CD4-positive, alpha-beta T cell (primary cell): ENCODE measurements at regions not wholly inside any gene's neighbourhood (a gene's known extent, or its start where the extent isn't known, plus 50 kb on each side); places are given as distances from the start of the nearest gene placed in this dataset.

ENCODE experiments used
- ATAC-seq: fragments of 200-7000 bp; cut with Tn5 transposase; one replicate; pipeline ENCODE4 v1.10.0; 2022; ENCODE audit warnings: mild to moderate bottlenecking; ENCODE audit not compliant: poor library complexity
- CTCF ChIA-PET: fragments of 350-600 bp; sonication (Branson Sonifier 250); formaldehyde crosslinking; loops from one replicate; lab custom pipeline; 2021; ENCODE audit warnings: antibody characterized with exemption, inconsistent platforms; lab: Charles Lee
- POLR2A ChIA-PET: fragments of 350-600 bp; sonication (Branson Sonifier 250); formaldehyde crosslinking; loops from one replicate; lab custom pipeline; 2021; ENCODE audit warnings: antibody characterized with exemption, inconsistent platforms; lab: Charles Lee
- DNase-seq, 14 experiments: peaks; one replicate each; pipeline ENCODE4 v3.0.0-alpha.2; 2013 to 2020; ENCODE audit warnings: mixed read lengths in 2 of 14
- H3K27ac ChIP-seq, 2 donors: one replicate each; pipeline versions ENCODE4 v1.5.1 to v1.7.0; 2013; ENCODE audit warnings: low read length in 2 of 2, low read depth in 1 of 2, mild to moderate bottlenecking in 1 of 2
- H3K27me3 ChIP-seq, 2 experiments: 1 replicate in 1 of 2; 2 replicates in 1 of 2; pipeline versions ENCODE4 v1.6.1 to v1.7.0; 2013; ENCODE audit warnings: low read length in 2 of 2, control low read depth in 1 of 2, mild to moderate bottlenecking in 1 of 2, moderate library complexity in 1 of 2; ENCODE audit not compliant: insufficient read depth in 2 of 2, control insufficient read depth in 1 of 2
- H3K36me3 ChIP-seq: one replicate; pipeline ENCODE4 v1.6.1; 2013; ENCODE audit warnings: low read length, control low read depth; ENCODE audit not compliant: insufficient read depth
- H3K4me1 ChIP-seq: one replicate; pipeline ENCODE4 v1.6.1; 2013; ENCODE audit warnings: low read length, control low read depth; ENCODE audit not compliant: insufficient read depth
- H3K4me3 ChIP-seq: one replicate; pipeline ENCODE4 v1.5.1; 2013; ENCODE audit warnings: mild to moderate bottlenecking, low read length, moderate library complexity
- H3K9me3 ChIP-seq, 2 experiments: 1 replicate in 1 of 2; 2 replicates in 1 of 2; pipeline versions ENCODE4 v1.6.1 to v1.7.0; 2013; ENCODE audit warnings: low read length in 2 of 2, mild to moderate bottlenecking in 2 of 2, control low read depth in 1 of 2, moderate library complexity in 1 of 2; ENCODE audit not compliant: control insufficient read depth in 1 of 2, insufficient read depth in 1 of 2
- H3K27ac Mint-ChIP-seq: one replicate; pipeline ENCODE4 v1.8.0; 2020; ENCODE audit warnings: mixed read lengths
- H3K27me3 Mint-ChIP-seq: one replicate; pipeline ENCODE4 v1.8.0; 2021; ENCODE audit warnings: mixed read lengths
- H3K36me3 Mint-ChIP-seq: one replicate; pipeline ENCODE4 v1.8.0; 2021; ENCODE audit warnings: low read depth, mixed read lengths
- H3K4me1 Mint-ChIP-seq: one replicate; pipeline ENCODE4 v1.8.0; 2021; ENCODE audit warnings: low read depth, mixed read lengths
- H3K4me3 Mint-ChIP-seq: one replicate; pipeline ENCODE4 v1.8.0; 2020; ENCODE audit warnings: mild to moderate bottlenecking, mixed read lengths
- H3K9me3 Mint-ChIP-seq: one replicate; pipeline ENCODE4 v1.8.0; 2020; ENCODE audit warnings: mixed read lengths
- intact Hi-C, 2 experiments: fragments of 100-400 bp; cut with DNase I in 1 of 2; cut with micrococcal nuclease in 1 of 2; formaldehyde crosslinking; loops; one replicate each; pipeline versions ENCODE4 v1.15.1 to v1.9.0; 2023 to 2025; cut with DNase I, micrococcal nuclease
- TF ChIP-seq, protein P1 (sequence below): fragments of 200-600 bp; IDR thresholded peaks from one replicate; pipeline ENCODE4 v1.8.0; 2022; ENCODE audit warnings: antibody characterized with exemption, mild to moderate bottlenecking

DNA sequence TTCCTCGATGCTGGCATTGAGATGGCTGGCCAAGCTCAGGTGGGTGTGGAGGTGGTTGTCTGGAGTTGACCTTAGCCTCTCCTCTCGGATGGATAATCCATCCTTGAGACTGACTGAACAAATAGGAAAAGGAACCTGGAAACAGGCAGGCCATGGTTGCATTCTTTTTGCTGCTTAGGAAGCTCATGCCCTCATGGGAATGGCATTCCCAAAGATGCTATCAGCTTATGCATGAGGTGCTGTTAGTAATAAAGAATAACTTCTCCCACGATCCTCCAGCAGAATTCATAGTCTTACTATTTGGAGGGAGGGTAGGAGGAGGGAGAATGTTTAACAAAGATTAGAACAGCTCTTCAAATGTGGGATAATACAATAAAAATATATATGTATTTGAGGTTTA is 303.0 kb upstream of the TPM1 start:
- POLR2A ChIA-PET: no interaction called here

DNA sequence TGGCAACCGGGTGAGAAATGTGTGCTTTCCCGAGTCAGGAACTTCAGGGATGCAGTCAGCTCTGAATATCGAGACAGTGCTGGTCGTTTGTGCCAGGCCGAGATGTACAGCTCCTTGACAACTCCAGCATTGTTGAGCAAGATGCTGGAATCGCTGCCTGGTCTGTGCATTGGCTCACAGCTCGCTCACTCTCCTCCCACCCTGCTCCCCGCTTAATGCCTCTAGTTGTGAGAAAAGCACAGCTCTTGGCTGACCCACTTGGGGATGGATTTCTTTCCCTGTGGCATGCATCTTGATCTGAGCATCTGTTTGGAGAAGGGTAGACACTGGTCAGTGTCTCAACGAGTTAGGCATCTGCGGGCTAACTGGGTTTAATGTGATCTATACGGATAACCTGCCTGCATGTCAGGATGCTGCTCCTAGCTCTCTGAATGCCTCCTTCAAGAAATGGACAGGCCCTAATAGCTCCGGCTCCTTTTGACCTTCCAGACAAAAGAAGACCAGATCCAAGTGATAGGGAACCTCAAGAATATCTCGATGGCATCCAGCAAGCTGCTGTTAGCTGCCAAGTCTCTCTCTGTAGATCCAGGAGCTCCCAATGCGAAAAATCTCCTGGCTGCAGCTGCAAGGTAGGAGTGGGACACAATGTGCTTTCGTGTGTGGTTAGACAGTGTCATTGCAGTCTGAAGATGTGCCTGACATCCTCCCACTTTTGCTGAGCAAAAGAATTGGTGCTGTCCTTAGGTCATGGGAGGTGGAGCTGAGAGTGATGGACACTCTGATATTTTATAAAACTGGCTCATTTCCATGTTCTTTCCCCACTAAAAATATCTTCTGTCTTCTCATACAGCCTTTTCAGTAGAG is 302.2 kb upstream of the TPM1 start:
- TF ChIP-seq, protein P1, sequence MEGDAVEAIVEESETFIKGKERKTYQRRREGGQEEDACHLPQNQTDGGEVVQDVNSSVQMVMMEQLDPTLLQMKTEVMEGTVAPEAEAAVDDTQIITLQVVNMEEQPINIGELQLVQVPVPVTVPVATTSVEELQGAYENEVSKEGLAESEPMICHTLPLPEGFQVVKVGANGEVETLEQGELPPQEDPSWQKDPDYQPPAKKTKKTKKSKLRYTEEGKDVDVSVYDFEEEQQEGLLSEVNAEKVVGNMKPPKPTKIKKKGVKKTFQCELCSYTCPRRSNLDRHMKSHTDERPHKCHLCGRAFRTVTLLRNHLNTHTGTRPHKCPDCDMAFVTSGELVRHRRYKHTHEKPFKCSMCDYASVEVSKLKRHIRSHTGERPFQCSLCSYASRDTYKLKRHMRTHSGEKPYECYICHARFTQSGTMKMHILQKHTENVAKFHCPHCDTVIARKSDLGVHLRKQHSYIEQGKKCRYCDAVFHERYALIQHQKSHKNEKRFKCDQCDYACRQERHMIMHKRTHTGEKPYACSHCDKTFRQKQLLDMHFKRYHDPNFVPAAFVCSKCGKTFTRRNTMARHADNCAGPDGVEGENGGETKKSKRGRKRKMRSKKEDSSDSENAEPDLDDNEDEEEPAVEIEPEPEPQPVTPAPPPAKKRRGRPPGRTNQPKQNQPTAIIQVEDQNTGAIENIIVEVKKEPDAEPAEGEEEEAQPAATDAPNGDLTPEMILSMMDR: no peak
- Histone ChIP-seq H3K36me3 (no peaks in the 10 kb centered on the region), H3K4me1 (peaks cover 4% of the 10 kb centered on the region), H3K27ac (no peak overlapping the region), H3K27me3 (no peaks in the 10 kb centered on the region), H3K9me3 (no peaks in the 10 kb centered on the region), H3K4me3 (no peak overlapping the region)
- no peaks in the 10 kb centered on the region for H3K36me3 Mint-ChIP-seq
- peaks cover 5% of the 10 kb centered on the region for H3K27me3 Mint-ChIP-seq
- CTCF ChIA-PET: no interaction called here
- H3K27ac Mint-ChIP-seq: no peak overlapping the region
- H3K9me3 Mint-ChIP-seq: no peaks in the 10 kb centered on the region
- ATAC-seq (no peak), DNase-seq (no peak)
- POLR2A ChIA-PET: no interaction called here
- H3K4me3 Mint-ChIP-seq: no peak overlapping the region
- intact Hi-C loops: no loop called here
- no peaks in the 10 kb centered on the region for H3K4me1 Mint-ChIP-seq

More for the DNA sequence above, 303.0 kb upstream of the TPM1 start:
- H3K9me3 ChIP-seq: no peaks in the 10 kb centered on the region
- peaks cover 4% of the 10 kb centered on the region for H3K4me1 ChIP-seq
- peaks cover 0 to 4% of the 10 kb centered on the region in 2 experiments for H3K27me3 ChIP-seq
- no peak overlapping the region for H3K27ac ChIP-seq
- no peak for ATAC-seq
- H3K4me1 Mint-ChIP-seq: no peaks in the 10 kb centered on the region
- H3K27me3 Mint-ChIP-seq: peaks cover 8% of the 10 kb centered on the region
- H3K36me3 ChIP-seq: no peaks in the 10 kb centered on the region
- no peak for DNase-seq
- no peaks in the 10 kb centered on the region for H3K36me3 Mint-ChIP-seq
- no peak overlapping the region for H3K4me3 Mint-ChIP-seq
- no peak overlapping the region for H3K27ac Mint-ChIP-seq
- TF ChIP-seq, protein P1: no peak
- intact Hi-C loops: no loop called here
- H3K9me3 Mint-ChIP-seq: no peaks in the 10 kb centered on the region
- CTCF ChIA-PET: interaction anchor here (0.6 kb wide), 1 partner anchor 1746 kb away, joined by 4 read pairs; no protein-coding TSS in a partner anchor
- H3K4me3 ChIP-seq: no peak overlapping the region

DNA sequence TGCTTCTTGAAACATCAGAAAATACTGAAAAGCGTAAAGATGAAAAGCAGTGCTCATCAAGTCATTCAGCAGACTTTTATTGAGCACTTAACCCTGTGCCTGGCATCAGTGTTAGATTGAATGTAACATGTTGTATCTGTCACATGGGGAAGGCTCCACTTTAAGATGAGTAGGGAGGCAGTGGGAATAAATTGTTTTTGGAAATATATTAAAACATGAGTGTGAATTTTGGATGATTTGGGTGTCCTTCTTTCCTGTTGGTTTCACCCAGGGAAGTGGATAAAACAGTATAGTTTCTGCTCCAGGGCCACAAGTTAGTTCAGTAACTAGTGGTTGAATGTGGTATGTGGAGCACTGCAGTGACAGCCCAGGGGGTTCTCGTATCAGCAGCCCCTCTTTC is 301.4 kb upstream of the TPM1 start:
- ChIA-PET CTCF (no interaction called here), POLR2A (no interaction called here)
- H3K4me3 Mint-ChIP-seq: no peak overlapping the region
- no peaks in the 10 kb centered on the region for H3K27me3 ChIP-seq
- no peaks in the 10 kb centered on the region for H3K4me1 Mint-ChIP-seq
- peaks cover 4% of the 10 kb centered on the region for H3K4me1 ChIP-seq
- H3K27ac ChIP-seq: no peak overlapping the region
- intact Hi-C loops: no loop called here
- H3K27ac Mint-ChIP-seq: no peak overlapping the region
- no peak for ATAC-seq
- H3K9me3 ChIP-seq: no peaks in the 10 kb centered on the region
- no peaks in the 10 kb centered on the region for H3K36me3 ChIP-seq
- no peak overlapping the region for H3K4me3 ChIP-seq
- DNase-seq: no peak
- no peaks in the 10 kb centered on the region for H3K36me3 Mint-ChIP-seq
- H3K27me3 Mint-ChIP-seq: no peaks in the 10 kb centered on the region
- no peaks in the 10 kb centered on the region for H3K9me3 Mint-ChIP-seq
- TF ChIP-seq, protein P1: no peak
